H1 (cell line): ENCODE measurements at regions not wholly inside any gene's neighbourhood (a gene's known extent, or its start where the extent isn't known, plus 50 kb on each side); places are given as distances from the start of the nearest gene placed in this dataset.

Source experiments
- POU5F1 ChIP-seq: IDR thresholded peaks from 2 replicates; pipeline ENCODE4 v1.6.1; 2011; ENCODE audit warnings: low read depth, mild to moderate bottlenecking, low read length, moderate library complexity

DNA sequence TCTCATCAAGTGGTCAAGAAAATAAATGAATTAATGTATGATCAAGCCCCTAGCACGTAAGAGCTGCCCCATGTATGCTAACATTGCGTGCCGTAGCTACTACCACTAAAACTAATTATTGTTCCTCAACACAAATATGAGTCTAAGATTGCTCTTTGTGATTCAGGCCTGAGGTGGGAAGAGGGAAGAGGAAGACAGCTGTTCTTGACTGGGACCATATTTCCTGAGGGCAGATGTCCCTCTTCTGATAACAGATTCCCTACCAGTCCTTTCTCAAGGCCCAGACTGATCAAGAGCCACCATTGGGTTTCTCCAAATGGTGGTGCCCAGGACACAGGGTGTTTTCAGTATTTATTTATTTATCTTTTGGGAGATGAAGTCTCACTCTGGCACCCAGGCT, 87.2 kb upstream of the CADM1 start (continued):
- TF ChIP-seq POU5F1 = no peak
